D721Med (cell line): ENCODE measurements at regions not wholly inside any gene's neighbourhood (a gene's known extent, or its start where the extent isn't known, plus 50 kb on each side); places are given as distances from the start of the nearest gene placed in this dataset.

Source experiments
- DNase-seq: peaks from one replicate; pipeline ENCODE4 v3.0.0; 2011; ENCODE audit warnings: low spot score; ENCODE audit not compliant: insufficient read length
- FAIRE-seq: peaks from 2 replicates; lab custom pipeline; 2011; peaks lifted over from hg19 to GRCh38; lab: Jason Lieb, UNC
- CTCF ChIP-seq: IDR thresholded peaks from 2 replicates; pipeline ENCODE4 v1.5.1; 2012; ENCODE audit warnings: mild to moderate bottlenecking, control low read depth; ENCODE audit not compliant: insufficient read depth; ENCODE audit errors: missing control alignments

DNA sequence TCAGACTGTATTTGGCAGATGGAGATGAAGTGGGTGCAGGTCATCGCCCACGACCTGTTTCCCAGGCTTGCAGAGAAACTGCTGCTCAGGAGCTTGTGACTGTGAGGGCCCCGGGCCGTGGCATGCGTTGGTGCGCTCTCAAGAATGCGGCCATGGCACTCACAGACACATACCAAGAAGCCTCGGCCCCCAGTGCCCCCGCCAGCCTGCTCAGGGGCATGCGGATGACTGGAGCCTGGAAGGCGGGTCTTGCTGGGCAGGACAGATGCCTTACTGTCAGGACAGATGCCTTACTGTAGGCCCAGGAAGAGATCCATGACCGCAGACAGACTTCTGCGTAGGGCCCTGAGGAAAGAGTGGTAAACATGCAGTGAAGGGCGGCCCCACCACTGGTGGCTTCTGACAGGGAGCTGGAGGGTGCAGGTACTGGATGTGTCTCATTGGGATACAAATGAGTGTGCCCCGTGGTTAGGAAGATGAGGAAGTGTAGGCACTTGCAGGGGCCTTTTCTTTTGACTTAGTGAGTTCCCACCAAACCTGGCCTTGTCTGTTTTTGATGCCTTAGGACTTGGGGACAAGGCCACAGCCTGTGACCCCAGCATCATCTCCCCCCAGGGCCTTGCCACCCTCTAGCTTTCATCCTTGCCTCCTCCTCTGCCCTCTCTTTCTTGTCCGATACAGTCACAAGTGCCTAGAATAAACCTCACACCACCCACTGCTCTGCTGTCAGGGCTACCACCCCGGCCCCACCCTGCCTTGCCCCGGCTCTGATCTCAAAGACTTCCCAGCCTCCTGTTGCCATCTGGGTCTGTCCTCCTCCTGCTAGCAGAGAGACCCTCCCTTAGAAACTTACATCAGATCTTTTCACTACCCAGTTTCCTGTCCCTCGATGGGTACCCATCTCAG is 68.8 kb upstream of the ABL1 start:
- DNase-seq (no peak), FAIRE-seq (no peak)
- no peak for TF ChIP-seq CTCF

DNA sequence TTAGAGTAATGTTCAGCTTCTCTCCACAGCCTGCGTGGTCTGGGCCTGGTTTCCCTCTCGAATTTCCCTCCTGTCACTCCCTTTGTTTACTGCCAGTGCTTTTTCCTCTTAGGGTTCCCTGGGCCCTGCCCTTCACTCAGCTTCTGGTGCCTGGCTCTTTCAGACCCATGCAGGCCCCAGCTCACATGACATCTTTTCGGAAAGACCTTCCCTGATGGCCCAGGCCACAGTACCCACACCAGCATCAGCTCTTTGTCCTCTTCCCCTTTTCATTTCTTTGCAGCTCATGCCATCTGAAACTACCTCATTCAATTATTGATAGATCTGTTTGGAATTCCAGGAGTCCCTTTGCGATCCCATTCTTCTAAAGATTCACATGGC is 68.1 kb upstream of the ABL1 start:
- TF ChIP-seq CTCF, result no peak
- FAIRE-seq, result no peak
- no peak for DNase-seq

- TF ChIP-seq CTCF, result no peak
- FAIRE-seq (no peak), DNase-seq (no peak)
Measured at GRCh38 chr9:130768265-130768664, 66.8 kb upstream of the ABL1 start.

- TF ChIP-seq CTCF, result no peak
- no peak for DNase-seq
- no peak for FAIRE-seq
Measured at GRCh38 chr9:130768891-130769403, 66.1 kb upstream of the ABL1 start.

GRCh38 chr9:130770093-130770492 is 65.0 kb upstream of the ABL1 start:
- FAIRE-seq (no peak), DNase-seq (no peak)
- TF ChIP-seq CTCF, result no peak

- TF ChIP-seq CTCF, result peak; percentile 63
- FAIRE-seq (no peak), DNase-seq (no peak)
Measured at GRCh38 chr9:130770679-130771442, 64.2 kb upstream of the ABL1 start.
